ENCODE measurements at regions not wholly inside any gene's neighbourhood (a gene's known extent, or its start where the extent isn't known, plus 50 kb on each side); places are given as distances from the start of the nearest gene placed in this dataset.

- no peaks in the 10 kb centered on the region for H3K36me3 ChIP-seq (ENCODE audit: control insufficient read depth, insufficient read depth, low read length)
- H2AK9ac ChIP-seq (replicated peaks; ENCODE audit: low read depth, low read length, poor library complexity), result peak overlapping the region; percentile 33
- ChIA-PET CTCF (no interaction called here), POLR2A (ENCODE audit: unreplicated experiment) (no interaction called here)
- H3K9me1 ChIP-seq (ENCODE audit: insufficient read depth, low read length), result peaks cover 5% of the 10 kb centered on the region; the same call in 1 of the 2 replicates
- peak overlapping the region; percentile 7; the same call in 1 of the 2 replicates for H3K18ac ChIP-seq (ENCODE audit: low read depth, low read length)
- H3K4me3 ChIP-seq (ENCODE audit: insufficient read depth, low read depth, low read length), result no peak overlapping the region
- H2AK5ac ChIP-seq (ENCODE audit: low read depth, low read length), result no peak overlapping the region; the same call in 1 of the 2 replicates
- peak overlapping the region; percentile 31; the same call in 1 of the 2 replicates for H2BK120ac ChIP-seq (ENCODE audit: low read depth, low read length)
- H3K9ac ChIP-seq (ENCODE audit: low read depth, low read length), result no peak overlapping the region
- dilution Hi-C loops (cut with HindIII; ENCODE audit: low sequenced_read_pairs, unreplicated experiment), result no loop called here
- in situ Hi-C loops (cut with MboI; ENCODE audit: low sequenced_read_pairs), result no loop called here
- H3K27ac ChIP-seq (ENCODE audit: insufficient read depth, low read length), result no peak overlapping the region
- no peak overlapping the region; a peak in 1 of 4 replicates for H4K8ac ChIP-seq (ENCODE audit: low read depth in 2 of 2, low read length in 2 of 2)
- peak; percentile 47 for DNase-seq
- no peaks in the 10 kb centered on the region for H3K27me3 ChIP-seq (ENCODE audit: control insufficient read depth, insufficient read depth, low read length)
- H3K9me3 ChIP-seq (ENCODE audit: control insufficient read depth, insufficient read depth, low read length), result no peaks in the 10 kb centered on the region
- H2AFZ ChIP-seq (replicated peaks; ENCODE audit: low read length, poor library complexity), result no peak overlapping the region
- no peak overlapping the region for H3K23ac ChIP-seq (ENCODE audit: low read depth, low read length)
- intact Hi-C loops (cut with micrococcal nuclease), result no loop called here
- H3K4ac ChIP-seq (ENCODE audit: low read depth, low read length), result peak overlapping the region; percentile 1; the same call in 1 of the 2 replicates
- no peak overlapping the region for H3K4me2 ChIP-seq (ENCODE audit: low read depth, low read length)
- BruUV-seq (replicated peaks), result no TSS peak
- no peak overlapping the region for H4K5ac ChIP-seq (ENCODE audit: low read depth, low read length)
- no peak overlapping the region for H3K56ac ChIP-seq (ENCODE audit: extremely low read depth, insufficient read depth, low read length)
- ATAC-seq (ENCODE audit: low read depth), result peak; percentile 42
- WGBS, 2 experiments (ENCODE audit: extremely low coverage in 2 of 2, insufficient read length in 1 of 2), result 100% methylated on average over 1 of the region's 2 CpGs; no CpG with 5 or more reads in 1 of the 2 experiments
- H3K14ac ChIP-seq (replicated peaks; ENCODE audit: low read depth, low read length), result 0 out of 2 replicates have a peak overlapping the region, but pooled peaks have one; percentile 0
- TF ChIP-seq USF2 (IDR thresholded peaks at IDR 0.05; ENCODE audit: low read depth, low read length), result no peak
- no peak for TF ChIP-seq NFE2L2 (IDR thresholded peaks at IDR 0.05; ENCODE audit: low read depth, low read length)
- TF ChIP-seq CTCF (conservative IDR thresholded peaks at IDR 0.05; ENCODE audit: low read depth, low read length), result no peak
- TF ChIP-seq POLR2A (IDR thresholded peaks at IDR 0.05; ENCODE audit: low read depth, low read length), result no peak
- no peak for TF ChIP-seq RCOR1 (IDR thresholded peaks at IDR 0.05; ENCODE audit: insufficient replicate concordance, low read length)
- no peak for TF ChIP-seq RAD21 (IDR thresholded peaks at IDR 0.05; ENCODE audit: low read length)
- no peak for TF ChIP-seq SMC3 (IDR thresholded peaks at IDR 0.05; ENCODE audit: low read depth, low read length)
- no peak for TF ChIP-seq MXI1 (IDR thresholded peaks at IDR 0.05; ENCODE audit: borderline replicate concordance, low read depth, low read length)
- no peak for TF ChIP-seq FOS (IDR thresholded peaks at IDR 0.05; ENCODE audit: low read depth, low read length)
- no peak for TF ChIP-seq CEBPB (IDR thresholded peaks at IDR 0.05; ENCODE audit: low read depth, low read length)
- no peak for TF ChIP-seq ELK1 (IDR thresholded peaks at IDR 0.05; ENCODE audit: borderline replicate concordance, low read depth, low read length)
- TF ChIP-seq RFX5 (IDR thresholded peaks at IDR 0.05; ENCODE audit: low read depth, low read length), result no peak
- TF ChIP-seq CHD1 (IDR thresholded peaks at IDR 0.05; ENCODE audit: low read depth, low read length), result no peak
- TF ChIP-seq MAZ (IDR thresholded peaks at IDR 0.05; ENCODE audit: borderline replicate concordance, low read depth, low read length), result no peak
- no peak for TF ChIP-seq MAFK (IDR thresholded peaks at IDR 0.05; ENCODE audit: low read depth, low read length)
- no peak for TF ChIP-seq BHLHE40 (IDR thresholded peaks at IDR 0.05; ENCODE audit: low read depth, low read length)
- H4K91ac ChIP-seq (ENCODE audit: insufficient read depth, low read depth, low read length), result no peak overlapping the region
- no peak overlapping the region for H2BK5ac ChIP-seq (ENCODE audit: low read depth, low read length, poor library complexity, severe bottlenecking)
- peaks cover 8% of the 10 kb centered on the region for H3K4me1 ChIP-seq (ENCODE audit: control insufficient read depth, insufficient read depth, low read length)
- no peaks in the 10 kb centered on the region for H4K20me1 ChIP-seq (ENCODE audit: insufficient read depth, low read length)
- H3K79me1 ChIP-seq (ENCODE audit: low read depth in 1 of 2, low read length in 2 of 2), result no peaks in the 10 kb centered on the region
- peak overlapping the region; percentile 1; the same call in 1 of the 2 replicates for H2BK20ac ChIP-seq (ENCODE audit: low read depth, low read length)
- H2BK15ac ChIP-seq (ENCODE audit: low read depth, low read length), result peak overlapping the region; percentile 2; the same call in 1 of the 3 replicates
Observed at GRCh38 chr9:107215381-107215780, 67.7 kb upstream of the RAD23B start.
